Panc1 (cell line): ENCODE measurements at regions not wholly inside any gene's neighbourhood (a gene's known extent, or its start where the extent isn't known, plus 50 kb on each side); places are given as distances from the start of the nearest gene placed in this dataset.

Experiments
- ATAC-seq: fragments of 200-7000 bp; cut with Tn5 transposase; 2 replicates; pipeline ENCODE4 v1.9.1; 2020; ENCODE audit warnings: mild to moderate bottlenecking, moderate library complexity
- BruUV-seq: library from RNA; stranded (reverse); fragments of 400-500 nt; replicated peaks from 2 replicates; lab custom pipeline; 2021; lab: Mats Ljungman, UMichigan
- CTCF ChIA-PET: fragments of 300-600 bp; sonication (Branson Sonifier 250); formaldehyde crosslinking; loops from one replicate; lab custom pipeline; 2022; ENCODE audit warnings: antibody characterized with exemption; lab: Charles Lee
- POLR2A ChIA-PET: fragments of 300-600 bp; sonication (Branson Sonifier 250); formaldehyde crosslinking; loops from one replicate; lab custom pipeline; 2022; ENCODE audit warnings: antibody characterized with exemption; lab: Charles Lee
- DNase-seq: peaks from one replicate; pipeline ENCODE4 v3.0.0-alpha.2; 2010; ENCODE audit warnings: low read depth, low spot score
- H3K27ac ChIP-seq: 2 replicates; pipeline ENCODE4 v1.5.1; 2011; ENCODE audit warnings: mild to moderate bottlenecking, low read length, inconsistent platforms
- H3K27me3 ChIP-seq: fragments of 200-500 bp; sonication (Bioruptor generic); 2 replicates; pipeline ENCODE4 v1.6.0; 2014; ENCODE audit warnings: low read length, inconsistent platforms; ENCODE audit not compliant: control insufficient read depth, insufficient read depth
- H3K36me3 ChIP-seq: fragments of 200-500 bp; sonication (Bioruptor generic); 2 replicates; pipeline ENCODE4 v1.5.1; 2014; ENCODE audit warnings: inconsistent platforms, mild to moderate bottlenecking, low read length, moderate library complexity; ENCODE audit not compliant: control insufficient read depth, insufficient read depth
- H3K4me1 ChIP-seq: 2 replicates; pipeline ENCODE4 v1.5.1; 2011; ENCODE audit warnings: inconsistent platforms, mild to moderate bottlenecking, low read length, moderate library complexity; ENCODE audit not compliant: control insufficient read depth, insufficient read depth
- H3K4me3 ChIP-seq, 2 experiments: 2 replicates each; pipeline ENCODE4 v1.5.1; 2011 to 2012; ENCODE audit warnings: low read depth in 2 of 2, low read length in 2 of 2, mild to moderate bottlenecking in 2 of 2, inconsistent platforms in 1 of 2, moderate library complexity in 1 of 2
- H3K9me3 ChIP-seq: fragments of 200-500 bp; sonication (Bioruptor generic); 2 replicates; pipeline ENCODE4 v1.5.1; 2014; ENCODE audit warnings: low read depth, mild to moderate bottlenecking, inconsistent platforms, low read length, moderate library complexity; ENCODE audit not compliant: control insufficient read depth, insufficient read depth
- POLR2AphosphoS5 ChIP-seq: IDR thresholded peaks from 2 replicates; pipeline ENCODE4 v1.6.1; 2012; ENCODE audit warnings: mild to moderate bottlenecking, low read depth, low read length, moderate library complexity
- SIN3A ChIP-seq: IDR thresholded peaks from 2 replicates; pipeline ENCODE4 v1.6.1; 2012; ENCODE audit warnings: low read depth, mild to moderate bottlenecking, low read length, moderate library complexity, borderline replicate concordance; ENCODE audit not compliant: insufficient read depth
- TCF7L2 ChIP-seq: IDR thresholded peaks from 2 replicates; pipeline ENCODE4 v1.6.1; 2011; ENCODE audit warnings: mild to moderate bottlenecking, low read depth, low read length, inconsistent platforms
- in situ Hi-C: cut with HindIII; loops from 2 replicates; pipeline ENCODE4 v1.10.0; 2016; ENCODE audit warnings: low sequenced_read_pairs, low pct_unique_long_range_greater_than_20kb
- intact Hi-C: fragments of 100-400 bp; cut with micrococcal nuclease; formaldehyde crosslinking; loops from one replicate; pipeline ENCODE4 v1.10.0; 2022; ENCODE audit not compliant: unreplicated experiment
- TF ChIP-seq, protein P1 (sequence below), 2 experiments: IDR thresholded peaks; 2 replicates each; pipeline ENCODE4 v1.6.1; 2011 to 2012; ENCODE audit warnings: low read depth in 2 of 2, control low read depth in 1 of 2, low read length in 1 of 2, mild to moderate bottlenecking in 1 of 2, moderate library complexity in 1 of 2; ENCODE audit not compliant: insufficient read depth in 1 of 2
- TF ChIP-seq, protein P2 (sequence below): fragments of 450-650 bp; IDR thresholded peaks from 2 replicates; pipeline ENCODE4 v1.5.1; 2017; ENCODE audit warnings: mild to moderate bottlenecking

DNA sequence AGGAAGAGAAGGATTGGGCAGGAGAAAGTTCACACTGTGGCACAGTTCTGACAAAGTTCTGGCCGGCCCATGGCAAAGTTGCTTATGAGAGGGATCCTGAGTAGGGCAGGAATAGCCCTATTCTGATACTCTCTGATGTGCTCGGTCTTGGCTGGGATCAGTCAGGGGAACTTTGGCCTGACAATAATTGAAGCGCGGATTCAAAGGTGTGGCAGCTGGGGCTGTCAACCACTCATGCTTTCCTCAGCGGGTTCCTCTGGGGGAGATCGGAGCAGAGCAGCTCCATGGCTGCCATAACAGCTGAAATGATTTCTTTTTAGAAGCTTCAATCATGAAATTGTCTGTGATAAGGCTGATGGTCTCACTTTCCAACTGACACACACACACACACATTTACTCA is 714.1 kb downstream of the DHX35 start:
- H3K9me3 ChIP-seq = no peaks in the 10 kb centered on the region

DNA sequence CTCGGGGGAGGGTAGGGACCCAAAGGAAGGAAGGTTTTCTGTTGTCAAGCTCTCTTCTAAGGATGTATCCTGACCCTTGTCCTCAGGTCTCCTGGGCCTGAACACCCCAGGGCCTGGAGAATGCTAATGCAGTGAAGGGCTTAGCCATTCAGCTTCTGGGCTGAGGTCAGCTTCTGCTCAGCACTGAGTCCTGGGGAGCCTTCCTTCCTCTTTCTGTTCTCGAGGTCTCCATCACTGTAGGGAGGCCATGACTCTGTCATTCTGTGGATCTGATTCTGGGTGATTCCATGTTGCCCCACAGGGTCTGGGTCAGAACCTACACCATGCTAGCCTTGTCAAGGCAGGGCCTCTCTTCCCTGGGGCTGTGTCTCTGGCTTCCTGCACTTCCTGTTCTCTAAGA is 712.7 kb downstream of the DHX35 start:
- no peak overlapping the region for H3K4me3 ChIP-seq
- ATAC-seq (no peak), DNase-seq (no peak)
- BruUV-seq = no TSS peak
- no peak overlapping the region for H3K27ac ChIP-seq
- ChIA-PET POLR2A (no interaction called here), CTCF (no interaction called here)
- no peaks in the 10 kb centered on the region for H3K4me1 ChIP-seq
- in situ Hi-C loops = no loop called here
- TF ChIP-seq, protein P1, sequence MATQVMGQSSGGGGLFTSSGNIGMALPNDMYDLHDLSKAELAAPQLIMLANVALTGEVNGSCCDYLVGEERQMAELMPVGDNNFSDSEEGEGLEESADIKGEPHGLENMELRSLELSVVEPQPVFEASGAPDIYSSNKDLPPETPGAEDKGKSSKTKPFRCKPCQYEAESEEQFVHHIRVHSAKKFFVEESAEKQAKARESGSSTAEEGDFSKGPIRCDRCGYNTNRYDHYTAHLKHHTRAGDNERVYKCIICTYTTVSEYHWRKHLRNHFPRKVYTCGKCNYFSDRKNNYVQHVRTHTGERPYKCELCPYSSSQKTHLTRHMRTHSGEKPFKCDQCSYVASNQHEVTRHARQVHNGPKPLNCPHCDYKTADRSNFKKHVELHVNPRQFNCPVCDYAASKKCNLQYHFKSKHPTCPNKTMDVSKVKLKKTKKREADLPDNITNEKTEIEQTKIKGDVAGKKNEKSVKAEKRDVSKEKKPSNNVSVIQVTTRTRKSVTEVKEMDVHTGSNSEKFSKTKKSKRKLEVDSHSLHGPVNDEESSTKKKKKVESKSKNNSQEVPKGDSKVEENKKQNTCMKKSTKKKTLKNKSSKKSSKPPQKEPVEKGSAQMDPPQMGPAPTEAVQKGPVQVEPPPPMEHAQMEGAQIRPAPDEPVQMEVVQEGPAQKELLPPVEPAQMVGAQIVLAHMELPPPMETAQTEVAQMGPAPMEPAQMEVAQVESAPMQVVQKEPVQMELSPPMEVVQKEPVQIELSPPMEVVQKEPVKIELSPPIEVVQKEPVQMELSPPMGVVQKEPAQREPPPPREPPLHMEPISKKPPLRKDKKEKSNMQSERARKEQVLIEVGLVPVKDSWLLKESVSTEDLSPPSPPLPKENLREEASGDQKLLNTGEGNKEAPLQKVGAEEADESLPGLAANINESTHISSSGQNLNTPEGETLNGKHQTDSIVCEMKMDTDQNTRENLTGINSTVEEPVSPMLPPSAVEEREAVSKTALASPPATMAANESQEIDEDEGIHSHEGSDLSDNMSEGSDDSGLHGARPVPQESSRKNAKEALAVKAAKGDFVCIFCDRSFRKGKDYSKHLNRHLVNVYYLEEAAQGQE (IDR thresholded peaks at IDR 0.05; ENCODE audit: insufficient read depth in 1 of 2, low read depth in 2 of 2, low read length in 1 of 2) = no peak
- TF ChIP-seq, protein P2, sequence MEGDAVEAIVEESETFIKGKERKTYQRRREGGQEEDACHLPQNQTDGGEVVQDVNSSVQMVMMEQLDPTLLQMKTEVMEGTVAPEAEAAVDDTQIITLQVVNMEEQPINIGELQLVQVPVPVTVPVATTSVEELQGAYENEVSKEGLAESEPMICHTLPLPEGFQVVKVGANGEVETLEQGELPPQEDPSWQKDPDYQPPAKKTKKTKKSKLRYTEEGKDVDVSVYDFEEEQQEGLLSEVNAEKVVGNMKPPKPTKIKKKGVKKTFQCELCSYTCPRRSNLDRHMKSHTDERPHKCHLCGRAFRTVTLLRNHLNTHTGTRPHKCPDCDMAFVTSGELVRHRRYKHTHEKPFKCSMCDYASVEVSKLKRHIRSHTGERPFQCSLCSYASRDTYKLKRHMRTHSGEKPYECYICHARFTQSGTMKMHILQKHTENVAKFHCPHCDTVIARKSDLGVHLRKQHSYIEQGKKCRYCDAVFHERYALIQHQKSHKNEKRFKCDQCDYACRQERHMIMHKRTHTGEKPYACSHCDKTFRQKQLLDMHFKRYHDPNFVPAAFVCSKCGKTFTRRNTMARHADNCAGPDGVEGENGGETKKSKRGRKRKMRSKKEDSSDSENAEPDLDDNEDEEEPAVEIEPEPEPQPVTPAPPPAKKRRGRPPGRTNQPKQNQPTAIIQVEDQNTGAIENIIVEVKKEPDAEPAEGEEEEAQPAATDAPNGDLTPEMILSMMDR = no peak
- TF ChIP-seq SIN3A (no peak), POLR2AphosphoS5 (no peak), TCF7L2 (no peak)
- H3K9me3 ChIP-seq = no peaks in the 10 kb centered on the region
- H3K27me3 ChIP-seq = no peaks in the 10 kb centered on the region
- no peaks in the 10 kb centered on the region for H3K36me3 ChIP-seq
- intact Hi-C loops = no loop called here

More for the DNA sequence above, 714.1 kb downstream of the DHX35 start:
- Histone ChIP-seq H3K4me1 (no peaks in the 10 kb centered on the region), H3K4me3 (no peak overlapping the region), H3K27me3 (no peaks in the 10 kb centered on the region), H3K27ac (no peak overlapping the region), H3K36me3 (no peaks in the 10 kb centered on the region)
- DNase-seq = no peak
- in situ Hi-C loops (no loop called here), intact Hi-C loops (no loop called here)
- BruUV-seq = no TSS peak
- POLR2A ChIA-PET = no interaction called here
- no peak for ATAC-seq
- TF ChIP-seq SIN3A (no peak), TCF7L2 (no peak), POLR2AphosphoS5 (no peak)
- TF ChIP-seq, protein P1 (IDR thresholded peaks at IDR 0.05; ENCODE audit: insufficient read depth in 1 of 2, low read depth in 2 of 2, low read length in 1 of 2) = no peak
- TF ChIP-seq, protein P2 = no peak
- CTCF ChIA-PET = no interaction called here
